T1000 (cell line): ENCODE measurements at regions not wholly inside any gene's neighbourhood (a gene's known extent, or its start where the extent isn't known, plus 50 kb on each side); places are given as distances from the start of the nearest gene placed in this dataset.
"Not testable (repeated sequence)": the region's sequence is repeated elsewhere in the genome, so short reads cannot be mapped to it uniquely, and the experiment has no call there.

Experiments used
- DNase-seq: peaks from one replicate; lab custom pipeline; 2025; ENCODE audit warnings: mixed read lengths; lab: John Stamatoyannopoulos, UW

DNA sequence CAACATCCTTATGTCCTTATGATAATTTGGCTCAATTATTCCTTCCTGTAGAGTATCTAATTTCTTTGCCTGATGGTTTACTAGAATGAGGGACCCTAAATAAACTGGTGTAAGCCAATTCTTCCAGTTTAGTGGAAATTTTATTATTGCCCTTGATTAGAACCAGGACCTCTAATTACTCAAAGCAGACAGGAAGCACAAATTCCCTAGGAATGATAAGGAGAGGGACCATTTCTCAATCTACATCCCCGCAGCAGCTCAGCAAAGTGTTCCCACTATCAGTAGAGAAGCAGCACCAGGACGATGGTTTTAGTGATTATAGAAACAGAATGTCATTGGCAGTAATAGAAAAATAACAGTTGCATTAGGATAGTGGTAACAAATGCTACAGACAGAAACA is 97.1 kb downstream of the PLPPR4 start:
- no peak for DNase-seq

DNA sequence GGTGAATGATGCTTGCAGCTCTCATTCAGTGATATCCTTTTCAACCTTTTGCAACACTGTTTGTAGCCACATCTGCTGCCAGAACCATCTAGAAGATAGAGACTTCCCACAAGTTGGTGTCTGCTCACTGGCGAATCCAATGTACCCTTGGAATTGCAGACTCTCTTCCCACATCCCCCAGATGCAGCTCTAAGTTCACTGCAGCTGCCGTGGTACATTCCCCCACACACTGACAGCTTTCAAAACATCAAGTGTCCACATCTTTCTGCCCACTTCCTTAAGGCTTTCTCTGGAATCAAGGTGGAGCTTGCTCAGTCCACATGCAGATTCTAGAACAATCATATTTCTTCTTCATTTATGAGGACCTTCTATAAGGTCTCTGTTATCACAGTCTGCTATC is 99.2 kb downstream of the PLPPR4 start:
- DNase-seq, result no peak

GRCh38 chr1:99365141-99365540 is 100.8 kb downstream of the PLPPR4 start:
- no peak for DNase-seq

DNA sequence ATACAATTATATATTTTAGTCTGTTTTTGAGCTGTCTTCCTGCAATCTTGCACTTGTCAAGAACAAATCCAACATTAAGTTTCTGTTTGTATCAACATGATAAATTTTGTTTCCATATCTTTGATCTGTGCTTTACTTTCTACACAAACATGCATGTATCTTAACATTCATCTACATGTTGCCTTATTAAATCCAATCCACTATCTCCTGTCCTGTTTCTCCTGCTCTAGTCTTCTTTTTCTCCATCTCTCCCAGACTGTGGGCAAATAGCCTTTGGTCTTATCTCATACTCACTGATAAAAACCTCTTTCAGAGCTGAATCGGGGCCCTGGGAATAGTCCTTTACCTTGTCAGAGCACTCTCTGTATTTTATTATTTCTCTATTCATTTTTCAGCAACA is 101.3 kb downstream of the PLPPR4 start:
- no peak for DNase-seq

DNA sequence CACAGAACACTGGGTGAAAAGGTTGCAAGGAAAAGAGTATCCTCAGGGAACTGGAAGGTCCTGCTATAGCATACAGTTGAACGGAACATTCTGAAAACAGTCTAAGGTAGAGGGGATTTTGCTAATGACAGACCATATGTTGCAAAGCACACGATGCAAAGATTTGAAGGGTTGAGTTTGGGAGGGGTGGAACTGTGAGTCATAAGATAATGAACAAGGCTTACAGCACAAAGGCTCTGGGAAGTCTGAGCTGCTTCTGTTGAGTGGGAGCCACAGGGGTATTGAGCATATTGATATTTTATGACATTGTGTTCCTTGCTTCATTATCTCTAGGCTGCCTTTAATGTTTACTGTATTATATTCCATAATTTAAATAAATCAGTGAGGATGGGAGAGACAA is 104.9 kb downstream of the PLPPR4 start:
- DNase-seq, result no peak

DNA sequence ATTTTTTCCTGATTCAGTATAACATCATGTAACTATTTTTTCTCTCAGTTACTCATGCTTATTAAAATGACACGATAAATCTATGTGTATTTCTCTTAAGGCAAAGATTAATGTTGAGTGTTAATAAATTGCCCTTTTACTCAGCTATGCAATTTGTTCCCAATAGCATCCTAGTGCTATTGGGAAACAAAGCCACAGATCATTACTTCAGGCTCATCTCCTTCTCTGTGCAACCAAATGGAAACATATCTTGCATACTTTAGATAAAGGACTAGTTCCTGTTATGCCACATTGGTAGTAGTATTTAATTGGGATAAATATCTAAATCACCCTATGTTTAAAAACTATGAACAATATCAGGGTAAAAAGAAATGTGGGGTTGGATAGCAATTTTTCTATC is 106.2 kb downstream of the PLPPR4 start:
- no peak for DNase-seq

GRCh38 chr1:99371413-99371812 is 107.1 kb downstream of the PLPPR4 start:
- no peak for DNase-seq

DNA sequence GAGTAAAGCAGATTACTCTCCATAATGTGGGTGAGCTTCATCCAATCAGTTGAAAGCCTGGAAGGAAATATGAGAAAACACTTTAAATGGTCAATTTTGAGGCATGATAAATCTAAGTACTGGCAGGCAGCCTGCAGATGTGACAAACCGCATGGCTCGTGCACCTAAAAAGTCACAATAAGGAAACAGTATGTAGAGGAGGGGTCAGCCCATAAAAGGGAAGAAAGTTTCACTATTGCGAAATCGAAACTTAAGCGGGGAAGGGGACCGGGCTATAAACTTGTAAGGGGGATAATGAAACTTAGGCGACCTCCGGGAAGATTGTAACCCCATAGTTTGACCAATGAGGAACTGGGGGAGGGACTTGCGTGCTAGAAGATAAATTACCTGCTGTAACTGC is 109.8 kb downstream of the PLPPR4 start:
- DNase-seq, result no peak

GRCh38 chr1:99374693-99375092 is 110.4 kb downstream of the PLPPR4 start:
- not testable (repeated sequence) for DNase-seq

DNA sequence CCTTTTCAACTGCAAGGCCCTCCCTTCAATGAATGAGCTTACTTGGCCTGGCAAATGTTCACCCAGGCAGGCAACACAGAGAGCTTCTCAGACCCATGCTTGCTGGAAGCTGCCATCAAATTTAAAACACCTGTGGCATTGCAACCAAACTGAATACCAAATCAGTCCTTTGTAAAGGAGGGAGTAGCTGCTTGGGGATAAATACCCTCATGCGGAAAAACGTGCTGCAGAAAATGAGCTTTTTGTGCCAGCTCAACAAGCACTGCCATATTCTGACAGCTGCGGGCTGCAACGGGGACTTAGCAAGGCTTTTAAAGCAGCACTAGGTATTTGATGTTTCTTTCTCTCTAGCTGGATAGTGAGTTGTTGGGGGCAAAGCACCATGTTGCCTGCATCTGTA is 119.7 kb downstream of the PLPPR4 start:
- DNase-seq, result no peak

GRCh38 chr1:99385852-99386251 is 121.6 kb downstream of the PLPPR4 start:
- no peak for DNase-seq

- DNase-seq, result no peak
Measured at GRCh38 chr1:99396389-99396788, 132.1 kb downstream of the PLPPR4 start.

DNA sequence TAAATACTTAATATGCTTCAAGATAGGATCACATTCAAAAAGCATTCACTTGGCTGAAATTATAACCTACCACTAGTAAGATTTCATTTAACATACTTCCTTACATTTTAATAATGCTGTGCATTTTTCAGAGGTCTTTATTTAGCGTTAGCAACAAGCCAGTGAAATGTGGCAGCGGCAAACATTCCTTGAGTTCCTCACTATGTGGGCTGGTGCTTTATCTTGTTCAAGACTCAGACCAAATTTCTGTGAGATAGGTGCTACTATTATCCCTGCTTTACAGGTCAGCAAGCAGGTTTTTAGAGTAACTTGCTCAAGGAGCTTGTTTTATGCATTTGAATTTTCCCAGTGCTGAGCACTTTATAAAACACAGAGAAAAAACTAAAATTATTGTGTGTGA is 132.7 kb downstream of the PLPPR4 start:
- no peak for DNase-seq

- DNase-seq, result no peak
Measured at GRCh38 chr1:99397863-99398262, 133.6 kb downstream of the PLPPR4 start.

- not testable (repeated sequence) for DNase-seq
Measured at GRCh38 chr1:99401556-99401955, 137.3 kb downstream of the PLPPR4 start.

GRCh38 chr1:99404399-99404798 is 140.1 kb downstream of the PLPPR4 start:
- not testable (repeated sequence) for DNase-seq

DNA sequence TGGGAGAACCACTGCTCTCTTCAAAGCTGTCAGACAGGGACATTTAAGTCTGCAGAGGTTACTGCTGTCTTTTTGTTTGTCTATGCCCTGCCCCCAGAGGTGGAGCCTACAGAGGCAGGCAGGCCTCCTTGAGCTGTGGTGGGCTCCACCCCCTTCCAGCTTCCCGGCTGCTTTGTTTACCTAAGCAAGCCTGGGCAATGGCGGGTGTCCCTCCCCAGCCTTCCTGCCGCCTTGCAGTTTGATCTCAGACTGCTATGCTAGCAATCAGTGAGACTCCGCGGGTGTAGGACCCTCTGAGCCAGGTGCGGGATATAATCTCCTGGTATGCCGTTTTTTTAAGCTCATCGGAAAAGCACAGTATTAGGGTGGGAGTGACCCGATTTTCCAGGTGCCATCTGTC is 141.0 kb downstream of the PLPPR4 start:
- not testable (repeated sequence) for DNase-seq

- no peak for DNase-seq
Measured at GRCh38 chr1:99407018-99407417, 142.7 kb downstream of the PLPPR4 start.

DNA sequence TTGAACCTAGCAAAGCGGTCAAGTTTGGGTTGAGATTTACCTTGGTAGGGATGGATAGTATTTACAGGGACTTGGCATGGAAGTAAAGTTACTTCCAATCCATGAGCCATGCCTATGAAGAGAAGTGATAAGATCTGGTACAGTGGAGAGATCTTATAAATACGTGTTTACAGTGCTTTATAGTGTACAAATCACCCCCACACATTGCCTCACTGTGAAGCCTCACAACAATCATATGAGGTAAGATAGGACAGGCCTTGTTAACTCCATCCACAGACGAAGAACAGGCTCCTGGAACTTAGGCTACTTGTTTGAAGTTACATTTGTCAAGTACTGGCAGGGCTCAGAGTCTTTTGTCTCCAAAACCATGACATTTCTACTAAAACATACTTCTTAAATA is 159.8 kb downstream of the PLPPR4 start:
- DNase-seq, result no peak

DNA sequence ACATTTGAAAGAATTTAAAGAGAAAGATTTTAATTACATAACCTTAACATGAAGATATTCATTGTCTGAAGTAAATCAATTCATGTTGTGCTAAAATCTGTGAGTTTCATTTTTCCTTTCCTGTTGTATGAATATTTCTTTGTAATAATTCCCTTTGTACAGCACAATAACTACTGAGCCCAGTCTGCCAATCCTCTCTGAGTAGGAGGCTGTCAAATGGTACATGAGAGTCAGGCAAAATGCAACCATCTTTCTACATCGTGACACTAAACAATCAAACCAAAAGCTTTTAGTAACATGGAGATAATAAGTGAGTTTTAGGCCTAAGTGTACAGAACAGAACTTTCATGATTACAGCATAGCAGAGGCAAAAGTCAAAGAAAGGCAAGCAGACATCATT is 165.5 kb downstream of the PLPPR4 start:
- DNase-seq, result no peak

DNA sequence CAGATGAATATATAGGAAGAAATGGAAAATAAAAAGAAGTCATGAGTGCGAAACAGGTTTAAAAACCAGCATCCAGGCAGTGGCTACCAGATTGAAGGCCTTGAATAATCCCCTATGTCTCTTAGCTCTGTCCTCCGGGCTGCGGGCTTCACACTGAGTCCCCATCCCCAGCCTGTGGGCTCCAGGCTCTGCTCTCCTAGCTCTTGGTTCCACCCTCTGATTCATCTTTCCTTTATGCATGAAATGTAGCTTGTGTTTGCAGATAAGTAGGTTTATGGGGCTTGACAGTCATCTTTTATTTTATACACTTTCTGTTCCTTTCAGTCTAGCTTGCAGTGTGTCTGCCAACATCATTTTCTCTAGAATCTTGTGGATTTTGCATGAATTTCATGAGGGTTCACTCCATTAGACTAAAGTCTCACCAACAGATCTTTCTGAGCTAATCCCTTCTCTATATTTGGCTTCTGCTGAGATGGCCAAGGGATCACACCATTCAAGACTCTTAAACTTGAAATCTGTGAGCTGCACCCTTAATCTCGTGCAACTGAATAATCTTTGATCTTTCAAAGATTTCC is 174.5 kb downstream of the PLPPR4 start:
- no peak for DNase-seq

- DNase-seq, result no peak
Measured at GRCh38 chr1:99439433-99440075, 175.3 kb downstream of the PLPPR4 start.

DNA sequence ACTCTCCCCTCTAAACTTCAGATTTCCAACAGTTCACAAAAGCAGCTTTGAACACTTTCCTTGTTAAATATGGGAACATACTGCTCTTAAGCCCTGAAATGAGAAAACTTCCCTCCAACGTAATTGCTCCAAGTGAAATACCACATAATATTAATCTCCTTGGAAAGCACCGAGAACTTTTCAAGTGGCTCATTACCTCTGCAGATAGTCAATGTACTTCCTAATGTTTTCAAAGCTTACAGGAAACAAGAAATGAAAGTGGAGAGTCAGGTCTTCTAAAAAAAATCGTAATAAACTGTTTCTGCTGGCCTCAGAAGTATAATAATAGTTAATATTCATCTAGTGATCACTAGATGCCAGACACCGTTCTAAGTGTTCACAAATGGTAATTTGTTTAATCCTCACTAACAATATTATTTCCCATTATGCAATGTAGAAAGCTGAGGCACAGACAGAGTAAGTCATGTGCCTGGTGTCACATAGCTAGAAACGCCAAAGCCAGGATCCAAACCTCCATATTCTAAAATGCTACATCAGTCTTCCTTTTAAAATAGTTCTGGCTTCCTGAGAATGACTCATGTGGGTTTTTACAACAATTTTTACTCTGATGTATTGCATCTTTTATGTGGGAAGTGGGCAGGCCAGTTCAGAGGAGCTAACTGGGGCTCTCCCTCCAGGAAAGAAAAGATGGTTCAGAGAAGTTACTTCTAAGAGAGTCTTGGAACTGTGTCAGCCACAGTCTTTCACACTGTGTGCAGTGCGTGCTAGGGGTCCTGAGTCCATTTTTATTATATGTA is 177.2 kb downstream of the PLPPR4 start:
- DNase-seq, result no peak
